Upper lobe of left lung (tissue), 6 donors: ENCODE measurements at regions not wholly inside any gene's neighbourhood (a gene's known extent, or its start where the extent isn't known, plus 50 kb on each side); places are given as distances from the start of the nearest gene placed in this dataset.
"Not testable (repeated sequence)": the region's sequence is repeated elsewhere in the genome, so short reads cannot be mapped to it uniquely, and the experiment has no call there.

Experiments
- ATAC-seq, 2 donors: fragments of 200-7000 bp; cut with Tn5 transposase; one replicate each; pipeline ENCODE4 v1.9.1; 2022; ENCODE audit warnings: mild to moderate bottlenecking in 2 of 2, moderate library complexity in 2 of 2; ENCODE audit not compliant: low FRiP score in 2 of 2
- DNase-seq, 2 donors: peaks; one replicate each; pipeline ENCODE4 v3.0.0-alpha.2; 2019 to 2020
- H3K27ac ChIP-seq, 4 donors: fragments of 200-600 bp; sonication (generic); one replicate each; pipeline ENCODE4 v1.5.1; 2016 to 2019
- H3K27me3 ChIP-seq, 4 donors: fragments of 200-600 bp; sonication (generic); one replicate each; pipeline ENCODE4 v1.5.1; 2017 to 2019
- H3K36me3 ChIP-seq, 4 donors: fragments of 200-600 bp; sonication (generic); one replicate each; pipeline ENCODE4 v1.5.1; 2016 to 2019
- H3K4me1 ChIP-seq, 4 donors: fragments of 200-600 bp; sonication (generic); one replicate each; pipeline ENCODE4 v1.5.1; 2018 to 2019
- H3K4me3 ChIP-seq, 4 donors: fragments of 200-600 bp; sonication (generic); one replicate each; pipeline ENCODE4 v1.5.1; 2017 to 2019; ENCODE audit warnings: mild to moderate bottlenecking in 2 of 4, moderate library complexity in 1 of 4
- H3K9me3 ChIP-seq, 4 donors: fragments of 200-600 bp; sonication (generic); one replicate each; pipeline ENCODE4 v1.5.1; 2018 to 2019
- EP300 ChIP-seq, 4 donors: sonication (generic); formaldehyde crosslinking; IDR thresholded peaks; one replicate each; pipeline ENCODE4 v1.5.1; 2017; ENCODE audit warnings: antibody characterized with exemption in 4 of 4, control low read depth in 2 of 4
- POLR2A ChIP-seq, 4 donors: fragments of 450-650 bp; IDR thresholded peaks; one replicate each; pipeline ENCODE4 v1.5.1; 2016 to 2017; ENCODE audit warnings: antibody characterized with exemption in 4 of 4, mild to moderate bottlenecking in 2 of 4
- POLR2AphosphoS5 ChIP-seq, 2 donors: sonication (generic); formaldehyde crosslinking; IDR thresholded peaks; one replicate each; pipeline ENCODE4 v1.5.1; 2017; ENCODE audit warnings: antibody characterized with exemption in 2 of 2
- WGBS, 2 donors: methylation state at CpG; one replicate each; pipeline ENCODE4 v1.1.5; 2017 to 2018; 5-methylcytosine and 5-hydroxymethylcytosine counted together
- TF ChIP-seq, protein P1 (sequence below), 6 experiments: fragments of 450-650 bp in 4 of 6; fragments of 200-600 bp in 2 of 6; sonication (generic) in 2 of 6; IDR thresholded peaks; one replicate each; pipeline ENCODE4 v1.5.1; 2016 to 2019; ENCODE audit warnings: antibody characterized with exemption in 6 of 6
- donor health status: DM: no; HTN: no; CAD: no; lungs with moderate emphysema.
- donor health status: DM: no; HTN: yes; CAD: no; lungs with severe emphysema.

DNA sequence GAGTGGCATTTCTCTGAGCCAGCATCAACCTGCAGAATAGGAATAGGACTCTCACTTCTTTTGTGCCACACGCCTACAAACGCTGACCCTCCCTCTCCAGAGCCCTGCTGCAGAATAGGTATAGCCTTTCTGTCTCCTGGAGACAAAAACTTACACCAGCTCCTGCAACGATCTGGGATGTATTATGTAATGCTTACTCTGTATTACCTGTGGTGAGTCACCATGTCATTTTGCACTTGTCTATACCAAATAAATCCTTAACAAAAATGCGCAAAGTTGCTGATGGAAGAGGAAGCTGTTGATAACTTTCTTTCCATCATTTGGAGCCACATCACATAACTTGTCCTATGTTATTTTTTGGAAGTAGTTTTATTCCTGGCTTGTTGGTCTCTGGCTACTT, 155.8 kb upstream of the FNDC3A start:
- Histone ChIP-seq H3K4me1 (no peaks in the 10 kb centered on the region), H3K4me3 (no peak overlapping the region), H3K27me3 (no peaks in the 10 kb centered on the region), H3K9me3 (no peaks in the 10 kb centered on the region), H3K36me3 (no peaks in the 10 kb centered on the region), H3K27ac (no peak overlapping the region)
- TF ChIP-seq, protein P1, sequence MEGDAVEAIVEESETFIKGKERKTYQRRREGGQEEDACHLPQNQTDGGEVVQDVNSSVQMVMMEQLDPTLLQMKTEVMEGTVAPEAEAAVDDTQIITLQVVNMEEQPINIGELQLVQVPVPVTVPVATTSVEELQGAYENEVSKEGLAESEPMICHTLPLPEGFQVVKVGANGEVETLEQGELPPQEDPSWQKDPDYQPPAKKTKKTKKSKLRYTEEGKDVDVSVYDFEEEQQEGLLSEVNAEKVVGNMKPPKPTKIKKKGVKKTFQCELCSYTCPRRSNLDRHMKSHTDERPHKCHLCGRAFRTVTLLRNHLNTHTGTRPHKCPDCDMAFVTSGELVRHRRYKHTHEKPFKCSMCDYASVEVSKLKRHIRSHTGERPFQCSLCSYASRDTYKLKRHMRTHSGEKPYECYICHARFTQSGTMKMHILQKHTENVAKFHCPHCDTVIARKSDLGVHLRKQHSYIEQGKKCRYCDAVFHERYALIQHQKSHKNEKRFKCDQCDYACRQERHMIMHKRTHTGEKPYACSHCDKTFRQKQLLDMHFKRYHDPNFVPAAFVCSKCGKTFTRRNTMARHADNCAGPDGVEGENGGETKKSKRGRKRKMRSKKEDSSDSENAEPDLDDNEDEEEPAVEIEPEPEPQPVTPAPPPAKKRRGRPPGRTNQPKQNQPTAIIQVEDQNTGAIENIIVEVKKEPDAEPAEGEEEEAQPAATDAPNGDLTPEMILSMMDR (IDR thresholded peaks at IDR 0.05) = no peak
- TF ChIP-seq POLR2AphosphoS5 (IDR thresholded peaks at IDR 0.05) (no peak), POLR2A (IDR thresholded peaks at IDR 0.05) (no peak), EP300 (IDR thresholded peaks at IDR 0.05) (no peak)
- no peak for ATAC-seq
- no peak for DNase-seq
- 76 to 82% methylated on average over 4 of the region's 4 CpGs for WGBS, 2 donors

DNA sequence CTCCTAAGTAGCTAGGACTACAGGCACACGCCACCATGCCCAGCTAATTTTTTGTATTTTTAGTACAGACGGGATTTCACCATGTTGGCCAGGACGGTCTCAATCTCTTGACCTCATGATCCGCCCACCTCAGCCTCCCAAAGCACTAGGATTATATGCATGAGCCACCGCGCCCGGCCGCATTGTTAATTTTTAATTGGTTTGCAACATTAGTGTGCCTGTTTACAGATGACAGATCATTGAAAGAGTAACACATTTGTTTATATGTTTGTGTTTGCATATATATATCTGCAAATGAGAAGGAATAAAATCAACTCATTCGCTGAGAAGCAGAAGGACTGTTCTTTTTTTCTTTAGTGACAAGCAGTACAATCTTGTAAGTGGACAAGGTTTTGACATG, 152.2 kb upstream of the FNDC3A start:
- not testable (repeated sequence) for H3K27ac ChIP-seq, H3K27me3 ChIP-seq, DNase-seq, ATAC-seq, H3K4me1 ChIP-seq, H3K36me3 ChIP-seq, H3K4me3 ChIP-seq
- 95 to 98% methylated on average over 9 of the region's 9 CpGs for WGBS, 2 donors
- peaks cover 0 to 14% (median 6%) of the 10 kb centered on the region in 4 donors for H3K9me3 ChIP-seq

DNA sequence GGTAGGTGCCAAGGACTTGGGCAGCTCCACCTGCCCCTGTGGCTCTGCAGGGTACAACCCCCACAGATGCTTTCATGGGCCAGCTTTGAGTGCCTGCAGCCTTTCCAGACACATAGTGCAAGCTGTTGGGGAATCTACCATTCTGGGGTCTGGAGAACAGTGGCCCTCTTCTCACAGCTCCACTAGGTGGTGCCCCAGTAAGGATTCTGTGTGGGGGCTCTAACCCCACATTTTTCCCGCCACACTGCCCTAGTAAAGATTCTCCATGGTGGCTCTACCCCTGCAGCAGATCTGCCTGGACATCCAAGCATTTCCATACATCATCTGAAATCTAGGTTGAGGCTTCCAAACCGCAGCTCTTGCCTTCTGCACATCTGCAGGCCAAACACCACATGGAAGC, 149.7 kb upstream of the FNDC3A start:
- ATAC-seq (peak in 1 of 2 donors; percentile 43), DNase-seq (no peak)
- Histone ChIP-seq H3K4me1 (no peaks in the 10 kb centered on the region), H3K9me3 (peaks cover 0 to 14% (median 6%) of the 10 kb centered on the region in 4 donors), H3K27ac (no peak overlapping the region), H3K4me3 (no peak overlapping the region), H3K36me3 (no peaks in the 10 kb centered on the region), H3K27me3 (no peaks in the 10 kb centered on the region)
- TF ChIP-seq EP300 (IDR thresholded peaks at IDR 0.05) (no peak), POLR2A (IDR thresholded peaks at IDR 0.05) (no peak), POLR2AphosphoS5 (IDR thresholded peaks at IDR 0.05) (no peak)
- TF ChIP-seq, protein P1 (IDR thresholded peaks at IDR 0.05) = no peak
- 92 to 93% methylated on average over 2 of the region's 2 CpGs for WGBS, 2 donors

DNA sequence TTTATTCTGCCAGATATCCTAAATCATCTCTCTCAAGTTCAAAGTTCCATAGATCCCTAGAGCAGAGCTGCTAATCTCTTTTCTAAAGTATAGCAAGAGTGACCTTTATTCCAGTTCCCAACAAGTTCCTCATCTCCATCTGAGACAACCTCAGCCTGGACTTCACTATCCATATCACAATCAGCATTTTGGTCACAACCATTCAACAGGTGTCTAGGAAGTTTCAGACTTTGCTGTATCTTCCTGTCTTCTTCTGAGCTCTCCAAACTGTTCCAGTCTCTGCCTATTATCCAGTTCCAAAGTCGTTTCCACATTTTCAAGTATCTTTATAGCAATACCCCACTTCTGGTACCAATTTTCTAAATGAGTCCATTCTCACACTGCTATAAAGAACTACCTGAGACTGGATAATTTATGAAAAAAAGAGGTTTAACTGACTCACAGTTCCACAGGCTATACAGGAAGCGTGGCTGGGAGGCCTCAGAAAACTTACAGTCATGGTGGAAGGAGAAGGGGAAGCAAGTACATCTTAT, 148.7 kb upstream of the FNDC3A start:
- not testable (repeated sequence) for H3K27me3 ChIP-seq, H3K36me3 ChIP-seq, ATAC-seq, H3K4me3 ChIP-seq, H3K4me1 ChIP-seq, H3K27ac ChIP-seq, DNase-seq
- WGBS, 2 donors = 46 to 61% methylated on average over 2 of the region's 2 CpGs
- peaks cover 0 to 14% (median 6%) of the 10 kb centered on the region in 4 donors for H3K9me3 ChIP-seq

DNA sequence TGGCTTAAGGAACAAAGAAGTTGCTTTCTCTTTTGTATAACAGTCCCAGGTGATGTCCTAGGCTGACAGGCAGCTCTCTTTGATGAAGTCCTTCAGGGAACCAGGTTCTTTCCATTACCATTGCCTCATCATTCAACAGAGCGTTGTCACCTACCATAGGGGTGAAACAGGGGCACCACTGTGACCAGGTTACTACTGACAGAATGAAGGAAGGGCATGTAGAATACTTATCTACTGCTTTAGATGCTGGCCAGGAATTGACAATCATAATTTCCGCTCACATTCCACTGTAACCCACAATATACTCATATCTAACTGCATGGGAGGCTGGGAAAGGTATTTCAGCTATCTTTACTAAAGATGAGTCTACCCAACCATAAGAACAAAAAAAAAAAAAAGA, 148.0 kb upstream of the FNDC3A start:
- no peaks in the 10 kb centered on the region for H3K4me1 ChIP-seq
- ATAC-seq (no peak), DNase-seq (no peak)
- TF ChIP-seq, protein P1 (IDR thresholded peaks at IDR 0.05) = no peak
- no peak for TF ChIP-seq POLR2A (IDR thresholded peaks at IDR 0.05)
- TF ChIP-seq EP300 (IDR thresholded peaks at IDR 0.05) = no peak
- no peak for TF ChIP-seq POLR2AphosphoS5 (IDR thresholded peaks at IDR 0.05)
- H3K9me3 ChIP-seq = peaks cover 0 to 14% (median 6%) of the 10 kb centered on the region in 4 donors
- H3K27ac ChIP-seq = no peak overlapping the region
- no peaks in the 10 kb centered on the region for H3K36me3 ChIP-seq
- 94% methylated on average over 2 of the region's 2 CpGs for WGBS, 2 donors
- H3K4me3 ChIP-seq = no peak overlapping the region
- H3K27me3 ChIP-seq = no peaks in the 10 kb centered on the region

DNA sequence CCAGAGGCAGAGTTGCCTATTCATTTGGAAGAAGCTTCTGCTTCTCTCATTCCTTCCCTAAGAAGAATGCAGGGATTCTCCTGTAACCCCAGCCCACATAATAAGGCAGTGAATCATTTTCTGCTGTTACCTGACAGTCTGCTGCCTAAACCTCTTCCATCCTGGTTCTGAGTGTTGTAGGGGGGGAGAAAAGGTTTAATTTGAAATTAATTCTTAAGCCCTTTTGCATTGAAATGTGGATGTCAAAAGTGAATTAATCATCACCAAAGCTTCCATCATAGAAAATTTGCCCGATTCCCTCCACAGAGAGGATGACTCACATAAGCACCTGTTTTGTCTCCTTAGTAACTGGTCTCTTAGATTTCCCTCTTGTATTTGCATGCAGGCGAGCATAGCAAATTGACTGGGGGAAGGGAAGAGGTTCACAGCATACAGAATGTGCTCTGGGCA, 146.7 kb upstream of the FNDC3A start:
- Histone ChIP-seq H3K36me3 (no peaks in the 10 kb centered on the region), H3K9me3 (peaks cover 0 to 14% (median 7%) of the 10 kb centered on the region in 4 donors), H3K27ac (no peak overlapping the region), H3K4me1 (no peaks in the 10 kb centered on the region), H3K27me3 (no peaks in the 10 kb centered on the region), H3K4me3 (no peak overlapping the region)
- TF ChIP-seq, protein P1 (IDR thresholded peaks at IDR 0.05) = no peak
- ATAC-seq = no peak
- DNase-seq = no peak
- WGBS, 2 donors = 66 to 68% methylated on average over 2 of the region's 2 CpGs
